RWPE2 (cell line): ENCODE measurements at regions not wholly inside any gene's neighbourhood (a gene's known extent, or its start where the extent isn't known, plus 50 kb on each side); places are given as distances from the start of the nearest gene placed in this dataset.

Experiments used
- ATAC-seq: fragments of 200-7000 bp; cut with Tn5 transposase; 3 replicates; pipeline ENCODE4 v1.9.1; 2021; ENCODE audit warnings: low read depth
- DNase-seq: peaks from one replicate; pipeline ENCODE4 v3.0.0-alpha.2; 2020; ENCODE audit warnings: low spot score
- H3K27ac ChIP-seq: fragments of 450-650 bp; 2 replicates; pipeline ENCODE4 v1.5.1; 2017; ENCODE audit warnings: mild to moderate bottlenecking; ENCODE audit not compliant: poor library complexity, severe bottlenecking
- H3K27me3 ChIP-seq: fragments of 250-450 bp; sonication (Bioruptor Pico); 2 replicates; pipeline ENCODE4 v1.5.1; 2021; ENCODE audit warnings: mild to moderate bottlenecking, moderate library complexity; ENCODE audit not compliant: insufficient read depth, poor library complexity, severe bottlenecking
- H3K36me3 ChIP-seq: fragments of 250-450 bp; sonication (Bioruptor Pico); 2 replicates; pipeline ENCODE4 v1.5.1; 2020; ENCODE audit warnings: low read depth, mild to moderate bottlenecking, moderate library complexity
- H3K4me1 ChIP-seq: fragments of 250-450 bp; sonication (Bioruptor Pico); 2 replicates; pipeline ENCODE4 v1.5.1; 2021; ENCODE audit warnings: mild to moderate bottlenecking, moderate library complexity; ENCODE audit not compliant: insufficient read depth, poor library complexity, severe bottlenecking
- H3K4me3 ChIP-seq: fragments of 250-450 bp; sonication (Bioruptor Pico); 2 replicates; pipeline ENCODE4 v1.5.1; 2021; ENCODE audit warnings: mild to moderate bottlenecking, moderate library complexity; ENCODE audit not compliant: severe bottlenecking
- H3K9me3 ChIP-seq: fragments of 250-450 bp; sonication (Bioruptor Pico); 2 replicates; pipeline ENCODE4 v1.5.1; 2021; ENCODE audit warnings: mild to moderate bottlenecking, moderate library complexity; ENCODE audit not compliant: severe bottlenecking
- TF ChIP-seq, protein P1 (sequence below): fragments of 450-650 bp; IDR thresholded peaks from one replicate; pipeline ENCODE4 v1.5.1; 2017; ENCODE audit warnings: mild to moderate bottlenecking, moderate library complexity; ENCODE audit not compliant: poor library complexity, severe bottlenecking

DNA sequence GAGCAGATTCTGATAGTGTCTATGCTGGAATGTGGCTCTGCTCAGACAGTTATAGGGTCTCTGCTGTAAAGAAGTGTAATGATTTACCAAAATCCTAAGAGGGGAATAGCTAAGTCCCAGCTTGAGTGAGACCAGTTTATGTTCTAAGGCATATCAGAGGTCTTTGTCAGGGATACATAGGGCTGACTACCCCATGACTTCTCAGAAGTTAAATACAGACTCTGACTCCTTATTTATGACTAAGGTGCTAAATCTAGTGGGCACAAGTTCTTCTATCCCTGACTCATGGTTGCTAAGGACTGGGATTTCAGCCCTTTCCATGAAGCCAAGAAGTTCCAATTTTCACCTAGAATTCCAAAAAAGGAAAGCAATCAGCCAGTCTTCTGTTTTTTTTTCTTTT is 192.6 kb upstream of the POU1F1 start:
- ATAC-seq, result peak; percentile 77
- H3K9me3 ChIP-seq, result no peaks in the 10 kb centered on the region
- TF ChIP-seq, protein P1, sequence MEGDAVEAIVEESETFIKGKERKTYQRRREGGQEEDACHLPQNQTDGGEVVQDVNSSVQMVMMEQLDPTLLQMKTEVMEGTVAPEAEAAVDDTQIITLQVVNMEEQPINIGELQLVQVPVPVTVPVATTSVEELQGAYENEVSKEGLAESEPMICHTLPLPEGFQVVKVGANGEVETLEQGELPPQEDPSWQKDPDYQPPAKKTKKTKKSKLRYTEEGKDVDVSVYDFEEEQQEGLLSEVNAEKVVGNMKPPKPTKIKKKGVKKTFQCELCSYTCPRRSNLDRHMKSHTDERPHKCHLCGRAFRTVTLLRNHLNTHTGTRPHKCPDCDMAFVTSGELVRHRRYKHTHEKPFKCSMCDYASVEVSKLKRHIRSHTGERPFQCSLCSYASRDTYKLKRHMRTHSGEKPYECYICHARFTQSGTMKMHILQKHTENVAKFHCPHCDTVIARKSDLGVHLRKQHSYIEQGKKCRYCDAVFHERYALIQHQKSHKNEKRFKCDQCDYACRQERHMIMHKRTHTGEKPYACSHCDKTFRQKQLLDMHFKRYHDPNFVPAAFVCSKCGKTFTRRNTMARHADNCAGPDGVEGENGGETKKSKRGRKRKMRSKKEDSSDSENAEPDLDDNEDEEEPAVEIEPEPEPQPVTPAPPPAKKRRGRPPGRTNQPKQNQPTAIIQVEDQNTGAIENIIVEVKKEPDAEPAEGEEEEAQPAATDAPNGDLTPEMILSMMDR, result no peak
- H3K27ac ChIP-seq, result no peak overlapping the region
- H3K4me3 ChIP-seq, result no peak overlapping the region
- no peaks in the 10 kb centered on the region for H3K27me3 ChIP-seq
- no peaks in the 10 kb centered on the region for H3K4me1 ChIP-seq
- DNase-seq, result no peak
- H3K36me3 ChIP-seq, result no peaks in the 10 kb centered on the region

- Histone ChIP-seq H3K27ac (no peak overlapping the region), H3K4me1 (no peaks in the 10 kb centered on the region), H3K9me3 (no peaks in the 10 kb centered on the region), H3K4me3 (no peak overlapping the region), H3K36me3 (no peaks in the 10 kb centered on the region), H3K27me3 (no peaks in the 10 kb centered on the region)
- TF ChIP-seq, protein P1, result no peak
- no peak for DNase-seq
- no peak for ATAC-seq
Observed at GRCh38 chr3:87468235-87468634, 191.9 kb upstream of the POU1F1 start.

DNA sequence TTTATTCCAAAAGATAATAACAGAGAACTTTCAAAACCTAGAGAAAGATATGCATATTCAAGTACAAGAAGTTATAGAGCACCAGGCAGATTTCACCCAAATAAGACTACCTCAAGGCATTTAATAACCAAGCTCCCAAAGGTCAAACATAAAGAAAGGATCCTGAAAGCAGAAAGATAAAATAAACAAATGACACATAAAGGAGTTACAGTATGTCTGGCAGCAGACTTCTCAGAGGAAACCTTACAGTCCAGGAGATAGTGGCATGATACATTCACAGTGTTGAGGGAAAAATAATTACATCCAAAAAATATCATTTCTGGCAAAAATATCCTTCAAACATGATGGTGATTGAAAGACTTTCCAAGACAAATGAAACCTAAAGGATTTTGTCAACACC is 185.8 kb upstream of the POU1F1 start:
- Histone ChIP-seq H3K4me3 (no peak overlapping the region), H3K27me3 (no peaks in the 10 kb centered on the region), H3K4me1 (peaks cover 9% of the 10 kb centered on the region), H3K36me3 (no peaks in the 10 kb centered on the region), H3K9me3 (no peaks in the 10 kb centered on the region), H3K27ac (no peak overlapping the region)
- ATAC-seq (no peak), DNase-seq (no peak)
- TF ChIP-seq, protein P1, result no peak

- Histone ChIP-seq H3K27me3 (no peaks in the 10 kb centered on the region), H3K4me3 (no peak overlapping the region), H3K27ac (no peak overlapping the region), H3K9me3 (no peaks in the 10 kb centered on the region), H3K4me1 (peaks cover 9% of the 10 kb centered on the region), H3K36me3 (no peaks in the 10 kb centered on the region)
- TF ChIP-seq, protein P1, result no peak
- DNase-seq (no peak), ATAC-seq (peak; percentile 66)
Observed at GRCh38 chr3:87461443-87461842, 185.1 kb upstream of the POU1F1 start.

- TF ChIP-seq, protein P1, result no peak
- H3K36me3 ChIP-seq, result no peaks in the 10 kb centered on the region
- H3K4me3 ChIP-seq, result no peak overlapping the region
- H3K27ac ChIP-seq, result no peak overlapping the region
- H3K4me1 ChIP-seq, result peaks cover 9% of the 10 kb centered on the region
- H3K9me3 ChIP-seq, result no peaks in the 10 kb centered on the region
- ATAC-seq, result peak; percentile 74
- no peak for DNase-seq
- H3K27me3 ChIP-seq, result no peaks in the 10 kb centered on the region
Observed at GRCh38 chr3:87461036-87461435, 184.7 kb upstream of the POU1F1 start.
